DMS53 treated with DMSO at 0.1 percent for 48 hours (cell line): ENCODE measurements at regions not wholly inside any gene's neighbourhood (a gene's known extent, or its start where the extent isn't known, plus 50 kb on each side); places are given as distances from the start of the nearest gene placed in this dataset.

ENCODE experiments used
- DNase-seq: peaks from one replicate; lab custom pipeline; 2025; ENCODE audit not compliant: unreplicated experiment; lab: John Stamatoyannopoulos, UW

DNA sequence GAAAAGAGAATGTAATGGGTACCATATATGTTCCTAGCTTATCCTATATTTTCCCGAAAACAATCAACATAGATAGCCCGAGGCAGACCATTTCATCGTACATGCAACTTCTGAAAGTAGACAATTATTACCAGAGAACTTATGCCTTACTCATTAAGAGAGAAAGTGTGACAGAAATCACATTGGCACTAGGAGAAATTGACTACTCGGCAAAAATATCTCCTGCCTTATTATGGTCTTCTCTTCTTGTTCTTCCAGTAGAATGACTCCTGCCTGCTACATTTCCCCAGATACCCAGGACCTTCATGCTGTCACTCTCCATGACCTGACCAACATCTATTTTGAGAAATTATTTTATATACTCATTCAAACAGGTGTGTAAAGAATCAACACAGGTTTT is 1015.7 kb downstream of the TUSC7 start:
- DNase-seq, result no peak

DNA sequence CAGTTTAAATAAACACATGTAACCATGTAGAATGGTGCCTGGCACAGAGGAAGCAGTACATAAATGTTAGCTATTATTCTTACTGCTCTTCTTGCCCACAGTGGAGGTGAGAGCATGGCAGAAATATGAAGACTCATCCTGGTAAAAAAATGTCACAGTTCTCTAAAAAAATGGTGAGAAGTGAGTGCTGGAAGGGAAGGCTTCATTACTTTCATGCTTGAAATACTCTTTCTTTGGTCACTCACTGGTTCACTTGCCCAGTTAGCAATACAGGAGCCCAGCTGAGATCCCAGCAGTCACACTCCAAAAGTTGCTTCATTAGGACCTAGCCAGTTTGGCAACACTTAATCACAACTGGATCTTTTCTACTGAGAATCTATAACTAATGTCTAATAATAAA is 1017.2 kb downstream of the TUSC7 start:
- no peak for DNase-seq

GRCh38 chr3:117728226-117728625 is 1018.6 kb downstream of the TUSC7 start:
- no peak for DNase-seq

GRCh38 chr3:117734496-117734895 is 1024.9 kb downstream of the TUSC7 start:
- DNase-seq, result no peak

- no peak for DNase-seq
These were observed 1026.0 kb downstream of the TUSC7 start for GRCh38 chr3:117735481-117736101.

DNA sequence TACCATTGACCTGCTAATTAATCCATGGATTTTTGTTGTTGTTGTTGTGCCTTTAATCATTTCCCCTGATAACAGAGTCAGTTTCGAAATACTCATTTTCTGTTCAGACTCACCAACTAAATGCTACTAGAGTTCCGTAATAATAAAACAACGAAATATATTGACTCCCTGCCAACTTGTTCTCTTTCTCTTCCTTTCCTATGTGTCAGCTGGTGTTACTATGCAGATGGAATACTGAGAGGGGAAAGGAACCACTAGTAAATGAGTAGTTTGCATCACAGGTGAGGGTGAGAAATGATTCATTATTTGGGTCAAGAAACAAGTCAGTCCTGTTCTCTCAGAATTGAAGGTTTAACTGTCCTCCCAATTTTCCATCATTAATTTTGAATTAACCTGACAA is 1027.3 kb downstream of the TUSC7 start:
- DNase-seq, result no peak

DNA sequence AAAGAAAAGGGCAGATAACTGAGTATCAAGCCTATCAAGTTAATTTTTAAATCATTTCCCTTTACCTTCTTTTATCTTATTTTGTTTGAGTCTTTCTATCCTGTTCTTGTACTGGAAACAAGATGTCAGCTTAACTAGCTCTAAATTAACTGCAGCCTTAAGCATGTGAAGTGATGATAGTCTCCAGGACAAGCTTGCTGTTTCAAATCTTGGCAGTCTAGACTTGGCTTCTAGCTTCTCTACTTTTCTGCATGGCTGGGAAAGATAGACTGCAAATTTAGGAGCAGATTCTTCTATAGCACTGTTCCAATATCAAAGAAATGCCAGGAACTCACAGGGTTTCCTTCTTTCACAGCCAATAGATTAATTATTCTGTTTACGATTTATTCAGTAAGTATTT is 1034.4 kb downstream of the TUSC7 start:
- DNase-seq, result no peak

DNA sequence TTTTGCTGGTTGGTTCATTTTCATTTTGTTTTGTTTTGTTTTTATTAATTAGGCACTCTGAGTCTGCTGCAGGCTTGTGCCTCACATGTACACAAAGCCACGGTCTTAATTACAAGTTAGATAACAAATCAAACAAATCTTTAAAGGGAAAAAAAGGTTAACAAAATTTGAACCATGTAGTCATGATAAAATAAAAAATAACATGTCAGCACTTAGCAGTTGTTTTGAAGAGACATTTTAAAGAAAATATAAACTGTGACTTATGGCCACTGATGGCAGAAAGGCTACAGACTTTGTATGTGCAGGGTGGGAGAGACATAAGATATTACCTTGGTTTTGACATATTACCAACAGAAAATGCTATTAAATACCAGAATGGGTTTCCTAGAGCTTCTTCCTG is 1035.4 kb downstream of the TUSC7 start:
- no peak for DNase-seq

DNA sequence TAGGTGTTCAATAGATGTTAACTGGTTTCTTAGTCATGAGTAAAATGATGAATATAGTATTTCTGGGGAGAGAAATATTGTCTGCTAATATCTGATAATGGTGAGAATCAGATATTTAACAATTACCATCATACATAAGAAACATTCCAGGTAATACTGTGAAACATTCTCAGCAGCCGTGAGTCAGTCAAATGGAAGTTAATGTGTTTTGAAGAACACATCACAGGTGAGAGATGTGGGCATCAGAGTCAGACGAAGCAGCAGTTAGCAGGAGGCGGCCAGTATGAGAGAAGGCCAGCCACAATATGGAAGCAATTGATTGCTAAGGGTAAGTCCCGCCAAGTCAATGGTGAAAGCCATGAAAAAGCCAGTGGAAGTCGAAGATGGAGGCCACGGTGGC is 1035.9 kb downstream of the TUSC7 start:
- DNase-seq, result no peak

GRCh38 chr3:117746066-117746465 is 1036.5 kb downstream of the TUSC7 start:
- no peak for DNase-seq

DNA sequence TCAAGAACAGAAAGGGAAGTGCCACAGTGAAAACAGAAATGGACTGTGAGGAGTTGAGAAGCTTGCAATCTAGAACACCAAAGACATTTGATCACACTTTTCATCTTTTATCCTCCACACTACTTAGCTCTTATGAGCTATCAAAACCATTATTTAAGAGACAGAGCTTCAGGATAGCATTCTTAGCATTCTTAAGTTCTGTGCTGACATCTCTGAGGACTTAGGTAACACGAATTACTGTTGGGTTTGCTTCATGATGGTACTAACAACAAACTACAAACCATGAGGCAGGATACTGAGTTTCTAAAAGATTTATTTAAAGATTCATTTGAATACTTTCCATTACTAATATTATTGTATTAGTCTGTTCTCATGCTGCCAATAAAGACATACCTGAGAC is 1038.6 kb downstream of the TUSC7 start:
- no peak for DNase-seq

- DNase-seq, result no peak
These were observed 1041.2 kb downstream of the TUSC7 start for GRCh38 chr3:117750674-117751269.

DNA sequence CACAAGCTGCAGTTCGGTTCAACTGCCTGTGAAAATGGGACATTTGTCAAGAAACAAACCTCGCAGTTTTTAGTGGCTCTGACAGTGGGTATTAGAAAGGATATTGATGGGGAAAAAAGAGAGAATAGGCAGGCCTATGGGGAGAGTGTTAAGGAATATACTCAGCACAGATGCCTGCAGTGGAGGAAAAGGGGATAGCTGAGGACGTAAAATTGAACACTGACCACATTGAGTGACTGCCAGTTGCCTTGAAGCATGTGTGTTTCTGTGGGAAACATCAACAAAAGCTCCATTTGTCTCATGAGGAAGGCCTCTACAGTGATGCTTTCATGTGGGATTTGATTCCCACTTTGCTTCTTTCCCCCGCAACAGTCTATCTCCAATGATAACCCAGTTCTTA is 1042.1 kb downstream of the TUSC7 start:
- DNase-seq, result no peak

GRCh38 chr3:117752984-117753717 is 1043.6 kb downstream of the TUSC7 start:
- peak; percentile 26 for DNase-seq

DNA sequence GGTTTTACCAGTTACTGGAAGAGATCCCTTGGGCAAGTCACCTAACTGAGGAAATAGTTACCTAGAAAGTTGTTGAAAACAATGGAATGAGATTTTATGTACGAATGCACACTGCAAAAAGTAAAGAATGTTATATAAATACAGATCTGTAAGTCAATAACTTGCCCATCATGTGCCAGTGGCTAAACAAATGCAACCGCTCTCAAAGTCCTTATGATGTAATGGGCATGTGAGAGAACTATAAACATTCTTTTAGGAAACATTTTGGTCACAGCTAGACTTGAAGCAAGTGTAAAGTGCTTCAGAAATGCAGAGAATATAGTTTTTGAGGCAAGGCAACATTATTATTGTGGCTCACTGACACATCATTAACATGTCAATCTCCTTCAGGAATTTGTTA is 1044.5 kb downstream of the TUSC7 start:
- DNase-seq, result no peak

- no peak for DNase-seq
These were observed 1045.3 kb downstream of the TUSC7 start for GRCh38 chr3:117754841-117755240.

GRCh38 chr3:117756563-117756962 is 1047.0 kb downstream of the TUSC7 start:
- no peak for DNase-seq

DNA sequence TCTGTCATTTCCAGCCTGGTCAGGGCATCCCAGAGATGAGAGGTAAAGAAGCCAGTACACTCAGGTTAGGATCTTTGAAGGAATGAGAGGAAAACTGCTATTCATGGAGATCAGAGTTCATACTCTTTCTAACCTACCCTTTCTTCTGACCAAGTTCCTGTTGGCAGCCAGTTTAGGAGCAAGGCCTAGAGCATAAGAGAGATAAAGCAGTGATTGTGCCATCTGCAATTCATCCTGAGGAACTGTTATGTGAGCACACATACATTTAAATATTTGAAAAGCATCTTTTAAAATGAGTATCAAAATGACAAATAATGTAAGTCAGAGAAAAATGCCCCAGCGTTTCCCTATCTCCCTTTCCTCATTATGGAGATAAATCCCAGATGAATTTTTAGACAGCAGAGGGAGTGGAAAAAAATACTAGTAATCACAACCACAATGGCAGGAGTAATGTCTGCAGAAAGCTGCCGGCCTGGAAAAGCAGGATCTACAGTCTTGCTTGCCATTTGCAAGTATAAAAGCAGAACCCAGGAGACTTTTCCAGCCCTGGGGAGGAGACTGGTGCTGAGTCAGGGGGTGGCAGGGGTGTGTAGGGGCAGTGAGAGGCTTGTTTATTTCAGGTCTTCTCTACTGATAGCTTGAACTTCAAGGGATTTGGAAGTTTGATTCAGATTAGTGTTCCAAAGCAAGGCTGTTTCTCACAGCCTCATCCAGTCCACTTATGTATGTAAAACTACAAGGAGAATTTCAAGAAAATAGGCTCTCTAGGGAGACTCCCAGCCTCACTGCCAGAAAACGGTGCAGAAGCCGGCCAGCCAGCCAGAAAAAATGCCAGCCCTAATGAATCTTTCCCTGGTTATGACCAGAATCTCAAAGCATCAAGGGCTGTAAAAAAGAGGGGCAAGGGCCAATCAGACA is 1052.4 kb downstream of the TUSC7 start:
- no peak for DNase-seq

DNA sequence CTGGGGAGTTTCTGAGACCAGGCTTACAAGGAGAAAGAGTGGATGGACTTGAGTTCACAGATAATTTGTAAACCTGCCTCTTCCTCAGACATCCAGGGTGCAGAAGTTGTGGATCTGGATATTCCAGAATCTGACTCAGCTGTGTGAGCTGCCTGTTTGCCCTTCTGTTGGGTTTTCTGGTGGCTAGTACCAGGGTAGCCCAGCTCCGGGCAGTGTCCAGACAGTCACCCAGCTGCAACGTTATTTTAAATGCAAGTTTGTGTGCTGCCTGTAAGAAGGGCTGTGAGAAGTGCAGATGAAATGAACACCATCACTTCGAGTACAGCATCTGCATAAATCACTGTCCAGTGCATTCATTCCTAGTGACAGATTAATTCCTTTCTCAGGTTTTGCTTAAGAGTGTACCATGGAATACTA is 1053.0 kb downstream of the TUSC7 start:
- no peak for DNase-seq

GRCh38 chr3:117763561-117763960 is 1054.0 kb downstream of the TUSC7 start:
- no peak for DNase-seq

GRCh38 chr3:117768581-117768980 is 1059.0 kb downstream of the TUSC7 start:
- no peak for DNase-seq
